Lower lobe of right lung (tissue), 2 donors: ENCODE measurements at regions not wholly inside any gene's neighbourhood (a gene's known extent, or its start where the extent isn't known, plus 50 kb on each side); places are given as distances from the start of the nearest gene placed in this dataset.
A peak's percentile ranks its signal among the peaks of the same experiment; 100 is the strongest.
"Not testable (repeated sequence)": the region's sequence is repeated elsewhere in the genome, so short reads cannot be mapped to it uniquely, and the experiment has no call there.

ENCODE experiments used
- ATAC-seq, 2 donors: fragments of 200-7000 bp; cut with Tn5 transposase; one replicate each; pipeline ENCODE4 v1.9.1; 2020 to 2022; ENCODE audit warnings: mild to moderate bottlenecking in 2 of 2, moderate library complexity in 2 of 2
- DNase-seq: peaks from one replicate; pipeline ENCODE4 v3.0.0-alpha.2; 2020
- H3K27ac ChIP-seq: fragments of 200-600 bp; one replicate; pipeline ENCODE4 v1.8.0; 2022
- H3K27me3 ChIP-seq: fragments of 200-600 bp; one replicate; pipeline ENCODE4 v1.8.0; 2022; ENCODE audit warnings: low read depth
- H3K36me3 ChIP-seq: fragments of 200-600 bp; one replicate; pipeline ENCODE4 v1.8.0; 2022; ENCODE audit warnings: mild to moderate bottlenecking
- H3K4me1 ChIP-seq: fragments of 200-600 bp; one replicate; pipeline ENCODE4 v1.8.0; 2022
- H3K4me3 ChIP-seq: fragments of 200-600 bp; one replicate; pipeline ENCODE4 v1.8.0; 2022; ENCODE audit warnings: mild to moderate bottlenecking
- H3K9me3 ChIP-seq: fragments of 200-600 bp; one replicate; pipeline ENCODE4 v1.8.0; 2022
- CTCF ChIP-seq: fragments of 200-600 bp; IDR thresholded peaks from one replicate; pipeline ENCODE4 v1.8.0; 2022; ENCODE audit warnings: antibody characterized with exemption, mild to moderate bottlenecking
- intact Hi-C: fragments of 100-400 bp; cut with DNase I; formaldehyde crosslinking; loops from one replicate; pipeline ENCODE4 v1.11.0; 2022
- donor health status: DM: no; HTN: yes; CAD: no; lungs with severe emphysema.

- H3K4me1 ChIP-seq: no peaks in the 10 kb centered on the region
- H3K36me3 ChIP-seq: no peaks in the 10 kb centered on the region
- H3K4me3 ChIP-seq: no peak overlapping the region
- no peak for ATAC-seq
- H3K27ac ChIP-seq: no peak overlapping the region
- no peak for DNase-seq
- no peaks in the 10 kb centered on the region for H3K9me3 ChIP-seq
- intact Hi-C loops: no loop called here
- no peak for TF ChIP-seq CTCF
- no peaks in the 10 kb centered on the region for H3K27me3 ChIP-seq
Observed at GRCh38 chr2:7384773-7385349, 467.6 kb downstream of the RNF144A start.

- DNase-seq, H3K9me3 ChIP-seq, H3K4me1 ChIP-seq, ATAC-seq, H3K36me3 ChIP-seq, H3K4me3 ChIP-seq, H3K27ac ChIP-seq, intact Hi-C loops, H3K27me3 ChIP-seq: not testable (repeated sequence)
Observed at GRCh38 chr2:7390311-7390710, 473.1 kb downstream of the RNF144A start.

GRCh38 chr2:7392076-7392787, 475.0 kb downstream of the RNF144A start:
- DNase-seq: no peak
- no peak for TF ChIP-seq CTCF
- H3K27me3 ChIP-seq: no peaks in the 10 kb centered on the region
- H3K4me3 ChIP-seq: no peak overlapping the region
- H3K27ac ChIP-seq: no peak overlapping the region
- intact Hi-C loops: no loop called here
- H3K36me3 ChIP-seq: no peaks in the 10 kb centered on the region
- ATAC-seq: no peak
- H3K9me3 ChIP-seq: no peaks in the 10 kb centered on the region
- H3K4me1 ChIP-seq: no peaks in the 10 kb centered on the region

GRCh38 chr2:7394195-7394594, 477.0 kb downstream of the RNF144A start:
- no peak overlapping the region for H3K27ac ChIP-seq
- no peaks in the 10 kb centered on the region for H3K4me1 ChIP-seq
- no peak for ATAC-seq
- intact Hi-C loops: no loop called here
- no peak overlapping the region for H3K4me3 ChIP-seq
- no peak for DNase-seq
- H3K9me3 ChIP-seq: no peaks in the 10 kb centered on the region
- H3K36me3 ChIP-seq: no peaks in the 10 kb centered on the region
- TF ChIP-seq CTCF: no peak
- H3K27me3 ChIP-seq: no peaks in the 10 kb centered on the region

GRCh38 chr2:7400628-7401027, 483.4 kb downstream of the RNF144A start:
- intact Hi-C loops: no loop called here
- Histone ChIP-seq H3K27ac (no peak overlapping the region), H3K4me1 (no peaks in the 10 kb centered on the region), H3K4me3 (no peak overlapping the region), H3K9me3 (no peaks in the 10 kb centered on the region), H3K27me3 (peaks cover 7% of the 10 kb centered on the region), H3K36me3 (no peaks in the 10 kb centered on the region)
- no peak for TF ChIP-seq CTCF
- ATAC-seq (peak; percentile 48 to 83), DNase-seq (no peak)

GRCh38 chr2:7403092-7403775, 486.0 kb downstream of the RNF144A start:
- no peak for ATAC-seq
- no peaks in the 10 kb centered on the region for H3K9me3 ChIP-seq
- no peak overlapping the region for H3K4me3 ChIP-seq

More at GRCh38 chr2:7403092-7403775, 486.0 kb downstream of the RNF144A start:
- no peak for TF ChIP-seq CTCF
- Histone ChIP-seq H3K4me1 (no peaks in the 10 kb centered on the region), H3K27ac (no peak overlapping the region), H3K36me3 (no peaks in the 10 kb centered on the region), H3K27me3 (peaks cover 7% of the 10 kb centered on the region)
- intact Hi-C loops: no loop called here
- DNase-seq: no peak
